ENCODE measurements at regions not wholly inside any gene's neighbourhood (a gene's known extent, or its start where the extent isn't known, plus 50 kb on each side); places are given as distances from the start of the nearest gene placed in this dataset.
"Not testable (repeated sequence)": the region's sequence is repeated elsewhere in the genome, so short reads cannot be mapped to it uniquely, and the experiment has no call there.

- H3K4me1 ChIP-seq (ENCODE audit: control insufficient read depth, insufficient read depth, low read length, unreplicated experiment) = no peaks in the 10 kb centered on the region
Observed at GRCh38 chr2:64931246-64932115, 57.7 kb upstream of the SLC1A4 start.

GRCh38 chr2:64932116-64932370 is 57.2 kb upstream of the SLC1A4 start:
- no peaks in the 10 kb centered on the region for H3K79me2 ChIP-seq (ENCODE audit: control insufficient read depth, insufficient read depth, low read length, unreplicated experiment)
- no peaks in the 10 kb centered on the region for H3K4me1 ChIP-seq (ENCODE audit: control insufficient read depth, insufficient read depth, low read length, unreplicated experiment)
- H3K27ac ChIP-seq (ENCODE audit: low read depth, low read length) = no peak overlapping the region
- H3K4me3 ChIP-seq (ENCODE audit: low read depth, low read length) = no peak overlapping the region
- peaks cover 82% of the 10 kb centered on the region for H3K27me3 ChIP-seq (ENCODE audit: insufficient read depth, low read length)
- no peaks in the 10 kb centered on the region for H3K36me3 ChIP-seq (ENCODE audit: insufficient read depth, low read length)
- no peak overlapping the region for H2AFZ ChIP-seq (ENCODE audit: low read length, unreplicated experiment)

More at GRCh38 chr2:64931246-64932115, 57.7 kb upstream of the SLC1A4 start:
- no peaks in the 10 kb centered on the region for H3K79me2 ChIP-seq (ENCODE audit: control insufficient read depth, insufficient read depth, low read length, unreplicated experiment)
- no peaks in the 10 kb centered on the region for H3K36me3 ChIP-seq (ENCODE audit: insufficient read depth, low read length)
- no peak overlapping the region for H3K27ac ChIP-seq (ENCODE audit: low read depth, low read length)
- H2AFZ ChIP-seq (ENCODE audit: low read length, unreplicated experiment) = no peak overlapping the region
- H3K4me3 ChIP-seq (ENCODE audit: low read depth, low read length) = no peak overlapping the region
- peaks cover 79% of the 10 kb centered on the region for H3K27me3 ChIP-seq (ENCODE audit: insufficient read depth, low read length)

GRCh38 chr2:64932371-64933216 is 56.6 kb upstream of the SLC1A4 start:
- no peaks in the 10 kb centered on the region for H3K79me2 ChIP-seq (ENCODE audit: control insufficient read depth, insufficient read depth, low read length, unreplicated experiment)
- no peaks in the 10 kb centered on the region for H3K36me3 ChIP-seq (ENCODE audit: insufficient read depth, low read length)
- H3K27me3 ChIP-seq (ENCODE audit: insufficient read depth, low read length) = peaks cover 79% of the 10 kb centered on the region
- no peak overlapping the region for H2AFZ ChIP-seq (ENCODE audit: low read length, unreplicated experiment)
- H3K27ac ChIP-seq (ENCODE audit: low read depth, low read length) = no peak overlapping the region
- H3K4me3 ChIP-seq (ENCODE audit: low read depth, low read length) = no peak overlapping the region
- no peaks in the 10 kb centered on the region for H3K4me1 ChIP-seq (ENCODE audit: control insufficient read depth, insufficient read depth, low read length, unreplicated experiment)

GRCh38 chr2:64934530-64934929 is 54.7 kb upstream of the SLC1A4 start:
- Histone ChIP-seq H3K79me2 (ENCODE audit: control insufficient read depth, insufficient read depth, low read length, unreplicated experiment) (no peaks in the 10 kb centered on the region), H3K27ac (ENCODE audit: low read depth, low read length) (no peak overlapping the region), H3K4me3 (ENCODE audit: low read depth, low read length) (no peak overlapping the region), H3K36me3 (ENCODE audit: insufficient read depth, low read length) (no peaks in the 10 kb centered on the region), H3K4me1 (ENCODE audit: control insufficient read depth, insufficient read depth, low read length, unreplicated experiment) (no peaks in the 10 kb centered on the region), H3K27me3 (ENCODE audit: insufficient read depth, low read length) (peaks cover 61% of the 10 kb centered on the region), H2AFZ (ENCODE audit: low read length, unreplicated experiment) (no peak overlapping the region)

- Histone ChIP-seq H3K79me2 (ENCODE audit: control insufficient read depth, insufficient read depth, low read length, unreplicated experiment) (no peaks in the 10 kb centered on the region), H3K4me1 (ENCODE audit: control insufficient read depth, insufficient read depth, low read length, unreplicated experiment) (no peaks in the 10 kb centered on the region), H3K36me3 (ENCODE audit: insufficient read depth, low read length) (no peaks in the 10 kb centered on the region), H3K27me3 (ENCODE audit: insufficient read depth, low read length) (peaks cover 41% of the 10 kb centered on the region), H2AFZ (ENCODE audit: low read length, unreplicated experiment) (no peak overlapping the region), H3K27ac (ENCODE audit: low read depth, low read length) (no peak overlapping the region), H3K4me3 (ENCODE audit: low read depth, low read length) (no peak overlapping the region)
Observed at GRCh38 chr2:64936809-64937208, 52.4 kb upstream of the SLC1A4 start.

GRCh38 chr2:64937314-64937686 is 51.9 kb upstream of the SLC1A4 start:
- peaks cover 36% of the 10 kb centered on the region for H3K27me3 ChIP-seq (ENCODE audit: insufficient read depth, low read length)
- not testable (repeated sequence) for H3K4me1 ChIP-seq (ENCODE audit: control insufficient read depth, insufficient read depth, low read length, unreplicated experiment); H3K27ac ChIP-seq (ENCODE audit: low read depth, low read length); H3K36me3 ChIP-seq (ENCODE audit: insufficient read depth, low read length); H2AFZ ChIP-seq (ENCODE audit: low read length, unreplicated experiment); H3K79me2 ChIP-seq (ENCODE audit: control insufficient read depth, insufficient read depth, low read length, unreplicated experiment); H3K4me3 ChIP-seq (ENCODE audit: low read depth, low read length)

- H3K27me3 ChIP-seq (ENCODE audit: insufficient read depth, low read length) = peaks cover 30% of the 10 kb centered on the region
- H3K27ac ChIP-seq (ENCODE audit: low read depth, low read length) = no peak overlapping the region
- no peaks in the 10 kb centered on the region for H3K79me2 ChIP-seq (ENCODE audit: control insufficient read depth, insufficient read depth, low read length, unreplicated experiment)
- H3K4me3 ChIP-seq (ENCODE audit: low read depth, low read length) = no peak overlapping the region
- no peaks in the 10 kb centered on the region for H3K4me1 ChIP-seq (ENCODE audit: control insufficient read depth, insufficient read depth, low read length, unreplicated experiment)
- no peaks in the 10 kb centered on the region for H3K36me3 ChIP-seq (ENCODE audit: insufficient read depth, low read length)
- no peak overlapping the region for H2AFZ ChIP-seq (ENCODE audit: low read length, unreplicated experiment)
Observed at GRCh38 chr2:64937687-64938491, 51.3 kb upstream of the SLC1A4 start.

GRCh38 chr2:64938607-64939285 is 50.5 kb upstream of the SLC1A4 start:
- H2AFZ ChIP-seq (ENCODE audit: low read length, unreplicated experiment) = no peak overlapping the region
- peaks cover 28% of the 10 kb centered on the region for H3K27me3 ChIP-seq (ENCODE audit: insufficient read depth, low read length)
- H3K27ac ChIP-seq (ENCODE audit: low read depth, low read length) = no peak overlapping the region
- H3K4me1 ChIP-seq (ENCODE audit: control insufficient read depth, insufficient read depth, low read length, unreplicated experiment) = no peaks in the 10 kb centered on the region
- no peaks in the 10 kb centered on the region for H3K79me2 ChIP-seq (ENCODE audit: control insufficient read depth, insufficient read depth, low read length, unreplicated experiment)
- H3K4me3 ChIP-seq (ENCODE audit: low read depth, low read length) = no peak overlapping the region
- H3K36me3 ChIP-seq (ENCODE audit: insufficient read depth, low read length) = no peaks in the 10 kb centered on the region

- no peaks in the 10 kb centered on the region for H3K79me2 ChIP-seq (ENCODE audit: control insufficient read depth, insufficient read depth, low read length, unreplicated experiment)
Observed at GRCh38 chr2:64939332-64939917, 49.8 kb upstream of the SLC1A4 start.

More at GRCh38 chr2:64939332-64939917, 49.8 kb upstream of the SLC1A4 start:
- Histone ChIP-seq H2AFZ (ENCODE audit: low read length, unreplicated experiment) (no peak overlapping the region), H3K36me3 (ENCODE audit: insufficient read depth, low read length) (no peaks in the 10 kb centered on the region), H3K27me3 (ENCODE audit: insufficient read depth, low read length) (peaks cover 24% of the 10 kb centered on the region), H3K4me3 (ENCODE audit: low read depth, low read length) (no peak overlapping the region), H3K27ac (ENCODE audit: low read depth, low read length) (no peak overlapping the region), H3K4me1 (ENCODE audit: control insufficient read depth, insufficient read depth, low read length, unreplicated experiment) (no peaks in the 10 kb centered on the region)

Data from ACC112 (cell line).